DOHH2 (cell line): ENCODE measurements at regions not wholly inside any gene's neighbourhood (a gene's known extent, or its start where the extent isn't known, plus 50 kb on each side); places are given as distances from the start of the nearest gene placed in this dataset.

ENCODE experiments used
- H3F3A ChIP-seq: fragments of 200-600 bp; sonication (generic), shearing (Covaris generic); 2 replicates; pipeline ENCODE4 v1.6.0; 2016; ENCODE audit warnings: antibody characterized with exemption, mild to moderate bottlenecking; ENCODE audit not compliant: control insufficient read depth, insufficient read depth
- H3K27ac ChIP-seq: fragments of 200-600 bp; sonication (generic); 2 replicates; pipeline ENCODE4 v1.5.1; 2014; ENCODE audit warnings: low read depth, mild to moderate bottlenecking, low read length, moderate library complexity
- H3K27me3 ChIP-seq: fragments of 200-600 bp; sonication (generic); 2 replicates; pipeline ENCODE4 v1.6.1; 2014; ENCODE audit warnings: mild to moderate bottlenecking, low read length, mixed read lengths; ENCODE audit not compliant: control insufficient read depth
- H3K36me3 ChIP-seq: fragments of 200-600 bp; sonication (generic); 2 replicates; pipeline ENCODE4 v1.6.1; 2014; ENCODE audit warnings: mild to moderate bottlenecking, low read length, moderate library complexity, mixed read lengths; ENCODE audit not compliant: control insufficient read depth
- H3K4me1 ChIP-seq: fragments of 200-600 bp; sonication (generic); 2 replicates; pipeline ENCODE4 v1.6.1; 2014; ENCODE audit warnings: mild to moderate bottlenecking, low read length, mixed read lengths; ENCODE audit not compliant: control insufficient read depth
- H3K4me2 ChIP-seq: fragments of 200-600 bp; sonication (generic); 2 replicates; pipeline ENCODE4 v1.6.0; 2014; ENCODE audit warnings: mild to moderate bottlenecking, low read length, moderate library complexity
- H3K4me3 ChIP-seq: fragments of 200-600 bp; sonication (generic); 2 replicates; pipeline ENCODE4 v1.5.1; 2014; ENCODE audit warnings: mild to moderate bottlenecking, low read length, mixed read lengths
- H3K79me2 ChIP-seq: fragments of 200-600 bp; sonication (generic); 2 replicates; pipeline ENCODE4 v1.6.1; 2014; ENCODE audit warnings: mild to moderate bottlenecking, low read length, mixed read lengths; ENCODE audit not compliant: control insufficient read depth
- H3K9me2 ChIP-seq: fragments of 200-600 bp; sonication (generic); replicated peaks from 2 replicates; pipeline ENCODE4 v1.6.1; 2014; ENCODE audit warnings: mild to moderate bottlenecking, low read length, mixed read lengths; ENCODE audit not compliant: control insufficient read depth
- H3K9me3 ChIP-seq: fragments of 200-600 bp; sonication (generic); 2 replicates; pipeline ENCODE4 v1.6.1; 2014; ENCODE audit warnings: antibody characterized with exemption, low read length, mixed read lengths; ENCODE audit not compliant: control insufficient read depth, insufficient read depth
- H4K20me1 ChIP-seq: fragments of 200-600 bp; sonication (generic); 2 replicates; pipeline ENCODE4 v1.6.0; 2014; ENCODE audit warnings: low read depth, mild to moderate bottlenecking, antibody characterized with exemption, low read length, moderate library complexity; ENCODE audit not compliant: control insufficient read depth, insufficient read depth
- EZH2phosphoT487 ChIP-seq: fragments of 200-600 bp; sonication (generic); IDR thresholded peaks from 2 replicates; pipeline ENCODE4 v1.6.1; 2017; ENCODE audit warnings: borderline replicate concordance, mild to moderate bottlenecking, antibody characterized with exemption, low read length, moderate library complexity, mixed read lengths
- TF ChIP-seq, protein P1 (sequence below): fragments of 200-600 bp; sonication (generic); IDR thresholded peaks from one replicate; pipeline ENCODE4 v1.5.1; 2014; ENCODE audit warnings: antibody characterized with exemption, mild to moderate bottlenecking, low read depth, low read length; ENCODE audit not compliant: poor library complexity, severe bottlenecking

DNA sequence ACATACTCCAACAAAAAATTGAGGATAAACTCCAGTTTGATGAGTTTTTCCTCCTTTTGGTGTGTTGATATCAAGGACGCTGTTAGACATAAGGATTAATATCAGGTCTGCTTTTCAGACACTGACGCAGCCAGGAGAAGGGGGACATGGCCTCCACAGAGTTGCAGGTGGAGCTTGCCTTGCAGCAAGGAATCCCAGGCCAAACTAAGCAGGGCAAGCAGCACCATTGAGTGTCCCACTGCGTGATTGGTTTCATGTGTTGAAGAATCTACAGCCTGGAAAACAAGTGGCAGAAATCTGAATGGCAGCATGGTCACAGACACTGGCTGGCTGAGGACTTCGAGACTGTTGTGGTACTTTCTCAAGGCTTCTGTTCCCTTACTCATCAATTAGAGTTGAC, 777.6 kb downstream of the KCNJ18 start:
- no peaks in the 10 kb centered on the region for H3K9me2 ChIP-seq
- peaks cover 6% of the 10 kb centered on the region; the same call in 1 of the 2 replicates for H3K9me3 ChIP-seq

GRCh38 chr17:22470411-22471175, 778.3 kb downstream of the KCNJ18 start:
- Histone ChIP-seq H3K27ac (no peak overlapping the region), H3K79me2 (no peaks in the 10 kb centered on the region), H3K9me2 (no peaks in the 10 kb centered on the region), H3K36me3 (no peaks in the 10 kb centered on the region), H3K9me3 (peaks cover 6% of the 10 kb centered on the region; the same call in 1 of the 2 replicates), H3K4me3 (no peak overlapping the region), H4K20me1 (no peaks in the 10 kb centered on the region), H3K27me3 (no peaks in the 10 kb centered on the region), H3K4me2 (no peak overlapping the region), H3F3A (no peaks in the 10 kb centered on the region), H3K4me1 (no peaks in the 10 kb centered on the region)
- TF ChIP-seq, protein P1, sequence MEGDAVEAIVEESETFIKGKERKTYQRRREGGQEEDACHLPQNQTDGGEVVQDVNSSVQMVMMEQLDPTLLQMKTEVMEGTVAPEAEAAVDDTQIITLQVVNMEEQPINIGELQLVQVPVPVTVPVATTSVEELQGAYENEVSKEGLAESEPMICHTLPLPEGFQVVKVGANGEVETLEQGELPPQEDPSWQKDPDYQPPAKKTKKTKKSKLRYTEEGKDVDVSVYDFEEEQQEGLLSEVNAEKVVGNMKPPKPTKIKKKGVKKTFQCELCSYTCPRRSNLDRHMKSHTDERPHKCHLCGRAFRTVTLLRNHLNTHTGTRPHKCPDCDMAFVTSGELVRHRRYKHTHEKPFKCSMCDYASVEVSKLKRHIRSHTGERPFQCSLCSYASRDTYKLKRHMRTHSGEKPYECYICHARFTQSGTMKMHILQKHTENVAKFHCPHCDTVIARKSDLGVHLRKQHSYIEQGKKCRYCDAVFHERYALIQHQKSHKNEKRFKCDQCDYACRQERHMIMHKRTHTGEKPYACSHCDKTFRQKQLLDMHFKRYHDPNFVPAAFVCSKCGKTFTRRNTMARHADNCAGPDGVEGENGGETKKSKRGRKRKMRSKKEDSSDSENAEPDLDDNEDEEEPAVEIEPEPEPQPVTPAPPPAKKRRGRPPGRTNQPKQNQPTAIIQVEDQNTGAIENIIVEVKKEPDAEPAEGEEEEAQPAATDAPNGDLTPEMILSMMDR: no peak
- TF ChIP-seq EZH2phosphoT487: no peak

More for the DNA sequence above, 777.6 kb downstream of the KCNJ18 start:
- TF ChIP-seq EZH2phosphoT487: no peak
- TF ChIP-seq, protein P1: no peak
- no peak overlapping the region for H3K27ac ChIP-seq
- no peak overlapping the region for H3K4me3 ChIP-seq
- H4K20me1 ChIP-seq: no peaks in the 10 kb centered on the region
- H3K4me1 ChIP-seq: no peaks in the 10 kb centered on the region
- H3K27me3 ChIP-seq: no peaks in the 10 kb centered on the region
- H3K36me3 ChIP-seq: no peaks in the 10 kb centered on the region
- no peak overlapping the region for H3K4me2 ChIP-seq
- H3K79me2 ChIP-seq: no peaks in the 10 kb centered on the region
- no peaks in the 10 kb centered on the region for H3F3A ChIP-seq

DNA sequence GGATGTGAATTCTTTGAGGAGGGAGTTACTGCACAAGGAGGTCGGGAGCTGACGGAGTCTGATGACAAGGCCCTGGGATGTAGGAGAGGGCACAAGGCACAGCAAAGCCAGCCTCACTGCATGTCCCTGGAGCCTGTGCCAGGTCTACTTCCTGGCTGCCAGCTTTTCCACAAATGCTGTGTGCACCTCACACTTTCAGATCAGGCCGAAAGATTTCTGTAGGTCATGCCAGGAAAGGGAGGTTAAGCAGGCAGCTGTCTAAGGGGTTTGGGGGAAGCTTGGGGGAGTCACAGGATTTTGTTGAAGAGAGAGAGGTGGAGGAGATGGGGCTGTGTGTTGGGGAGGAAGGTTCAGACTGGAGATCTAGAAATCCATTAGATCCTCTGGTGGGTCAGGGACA, 792.5 kb downstream of the KCNJ18 start:
- Histone ChIP-seq H3K36me3 (no peaks in the 10 kb centered on the region), H3K9me2 (no peaks in the 10 kb centered on the region), H3K4me3 (no peak overlapping the region), H3K4me2 (no peak overlapping the region), H3K9me3 (peaks cover 3% of the 10 kb centered on the region; the same call in 1 of the 2 replicates), H3K27ac (no peak overlapping the region), H4K20me1 (no peaks in the 10 kb centered on the region), H3F3A (no peaks in the 10 kb centered on the region), H3K27me3 (no peaks in the 10 kb centered on the region), H3K4me1 (no peaks in the 10 kb centered on the region), H3K79me2 (no peaks in the 10 kb centered on the region)
- TF ChIP-seq, protein P1: no peak
- TF ChIP-seq EZH2phosphoT487: no peak
